H1 (cell line): ENCODE measurements at regions not wholly inside any gene's neighbourhood (a gene's known extent, or its start where the extent isn't known, plus 50 kb on each side); places are given as distances from the start of the nearest gene placed in this dataset.

Source experiments
- BACH1 ChIP-seq: IDR thresholded peaks from 2 replicates; pipeline ENCODE4 v1.6.1; 2012; ENCODE audit warnings: low read length, improper control_type of control experiment
- CEBPB ChIP-seq: IDR thresholded peaks from 2 replicates; pipeline ENCODE4 v1.6.1; 2012; ENCODE audit warnings: low read depth, low read length
- CHD2 ChIP-seq: IDR thresholded peaks from 2 replicates; pipeline ENCODE4 v1.6.1; 2012; ENCODE audit warnings: low read length, improper control_type of control experiment
- EP300 ChIP-seq, 2 experiments: IDR thresholded peaks; 1 replicate in 1 of 2; 2 replicates in 1 of 2; pipeline ENCODE4 v1.6.1; 2011 to 2012; ENCODE audit warnings: low read depth in 2 of 2, low read length in 2 of 2, mild to moderate bottlenecking in 2 of 2, borderline replicate concordance in 1 of 2, inconsistent platforms in 1 of 2, moderate library complexity in 1 of 2
- EZH2 ChIP-seq: fragments of 200-600 bp; sonication (generic); IDR thresholded peaks from 2 replicates; pipeline ENCODE4 v1.7.1; 2012; ENCODE audit warnings: low read depth, mild to moderate bottlenecking, moderate library complexity, low read length, inconsistent platforms; ENCODE audit not compliant: severe bottlenecking
- JUN ChIP-seq: IDR thresholded peaks from 2 replicates; pipeline ENCODE4 v1.6.1; 2011; ENCODE audit warnings: low read depth, mild to moderate bottlenecking, improper control_type of control experiment, low read length
- KDM1A ChIP-seq: fragments of 200-600, 300-600 bp; sonication (generic); IDR thresholded peaks from 2 replicates; pipeline ENCODE4 v1.7.1; 2016; ENCODE audit warnings: mild to moderate bottlenecking, low read length, borderline replicate concordance
- POLR2A ChIP-seq, 2 experiments: IDR thresholded peaks; 1 replicate in 1 of 2; 2 replicates in 1 of 2; pipeline ENCODE4 v1.6.1; 2011; ENCODE audit warnings: low read depth in 2 of 2, low read length in 2 of 2, mild to moderate bottlenecking in 2 of 2; ENCODE audit errors: control extremely low read depth in 1 of 2
- TEAD4 ChIP-seq: IDR thresholded peaks from 2 replicates; pipeline ENCODE4 v1.6.1; 2012; ENCODE audit warnings: low read depth, low read length, inconsistent platforms, mixed read lengths
- TF ChIP-seq, protein P1 (sequence below), 3 experiments: IDR thresholded peaks; 1 replicate in 2 of 3; 2 replicates in 1 of 3; pipeline versions ENCODE4 v1.5.1 to v1.6.1; 2011; ENCODE audit warnings: low read length in 3 of 3, mild to moderate bottlenecking in 3 of 3, inconsistent platforms in 2 of 3, low read depth in 1 of 3, moderate library complexity in 1 of 3; ENCODE audit not compliant: insufficient read depth in 1 of 3; ENCODE audit errors: control extremely low read depth in 1 of 3

GRCh38 chr9:83183621-83184020, 120.7 kb upstream of the RASEF start:
- TF ChIP-seq EP300 (IDR thresholded peaks at IDR 0.05; ENCODE audit: borderline replicate concordance in 1 of 2, low read depth in 2 of 2, low read length in 2 of 2), result no peak
- no peak for TF ChIP-seq EZH2
- TF ChIP-seq, protein P1, sequence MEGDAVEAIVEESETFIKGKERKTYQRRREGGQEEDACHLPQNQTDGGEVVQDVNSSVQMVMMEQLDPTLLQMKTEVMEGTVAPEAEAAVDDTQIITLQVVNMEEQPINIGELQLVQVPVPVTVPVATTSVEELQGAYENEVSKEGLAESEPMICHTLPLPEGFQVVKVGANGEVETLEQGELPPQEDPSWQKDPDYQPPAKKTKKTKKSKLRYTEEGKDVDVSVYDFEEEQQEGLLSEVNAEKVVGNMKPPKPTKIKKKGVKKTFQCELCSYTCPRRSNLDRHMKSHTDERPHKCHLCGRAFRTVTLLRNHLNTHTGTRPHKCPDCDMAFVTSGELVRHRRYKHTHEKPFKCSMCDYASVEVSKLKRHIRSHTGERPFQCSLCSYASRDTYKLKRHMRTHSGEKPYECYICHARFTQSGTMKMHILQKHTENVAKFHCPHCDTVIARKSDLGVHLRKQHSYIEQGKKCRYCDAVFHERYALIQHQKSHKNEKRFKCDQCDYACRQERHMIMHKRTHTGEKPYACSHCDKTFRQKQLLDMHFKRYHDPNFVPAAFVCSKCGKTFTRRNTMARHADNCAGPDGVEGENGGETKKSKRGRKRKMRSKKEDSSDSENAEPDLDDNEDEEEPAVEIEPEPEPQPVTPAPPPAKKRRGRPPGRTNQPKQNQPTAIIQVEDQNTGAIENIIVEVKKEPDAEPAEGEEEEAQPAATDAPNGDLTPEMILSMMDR (IDR thresholded peaks at IDR 0.05; ENCODE audit: control extremely low read depth in 1 of 3, insufficient read depth in 1 of 3, low read depth in 1 of 3, low read length in 3 of 3), result no peak
- no peak for TF ChIP-seq CHD2
- TF ChIP-seq CEBPB, result no peak
- TF ChIP-seq POLR2A (IDR thresholded peaks at IDR 0.05; ENCODE audit: control extremely low read depth in 1 of 2, low read depth in 2 of 2, low read length in 2 of 2), result no peak
- no peak for TF ChIP-seq TEAD4
- TF ChIP-seq KDM1A, result no peak
- TF ChIP-seq JUN, result no peak
- TF ChIP-seq BACH1, result no peak
